ENCODE measurements at regions not wholly inside any gene's neighbourhood (a gene's known extent, or its start where the extent isn't known, plus 50 kb on each side); places are given as distances from the start of the nearest gene placed in this dataset.

GRCh38 chr1:219277304-219278105 is 103.8 kb downstream of the LYPLAL1 start:
- no peak overlapping the region for H3K56ac ChIP-seq (replicated peaks; ENCODE audit: insufficient read length, low read depth, low read length)
- H2BK120ac ChIP-seq (replicated peaks; ENCODE audit: low read depth, low read length) = no peak overlapping the region
- ChIA-PET CTCF (ENCODE audit: partially characterized antibody) (interaction anchor here (0.6 to 1.3 kb wide), 3 partner anchors 38 to 286 kb away, joined by 3 read pairs; no protein-coding TSS in a partner anchor), POLR2A (ENCODE audit: partially characterized antibody) (interaction anchor here (0.7 kb wide), 1 partner anchor 9 kb away, joined by 3 read pairs; no protein-coding TSS in a partner anchor)
- no peak overlapping the region for H3K18ac ChIP-seq (ENCODE audit: extremely low read depth, low read length)
- no peak overlapping the region for H2AFZ ChIP-seq (ENCODE audit: low read length)
- H3K4me1 ChIP-seq (replicated peaks in 1 of 4; ENCODE audit: control insufficient read depth in 3 of 4, insufficient read depth in 4 of 4, low read length in 3 of 4) = no peaks in the 10 kb centered on the region
- DNase-seq (ENCODE audit: low read depth in 1 of 2, low spot score in 2 of 2) (no peak), FAIRE-seq (no peak)
- no peak overlapping the region for H3K9ac ChIP-seq (replicated peaks in 1 of 4; ENCODE audit: extremely low read depth in 1 of 4, low read depth in 3 of 4, low read length in 3 of 4)
- no peak overlapping the region for H3K4me2 ChIP-seq (ENCODE audit: insufficient read depth in 1 of 2, low read depth in 2 of 2, low read length in 2 of 2)
- no peak overlapping the region for H2BK20ac ChIP-seq (ENCODE audit: low read length)
- no peaks in the 10 kb centered on the region for H3K27me3 ChIP-seq (replicated peaks in 1 of 4; ENCODE audit: control insufficient read depth in 3 of 4, extremely low read depth in 1 of 4, insufficient read depth in 3 of 4, low read length in 3 of 4)
- no peaks in the 10 kb centered on the region for H3K79me2 ChIP-seq (ENCODE audit: control insufficient read depth in 1 of 2, insufficient read depth in 2 of 2, low read length in 2 of 2)
- H3K4me3 ChIP-seq (ENCODE audit: extremely low read depth in 1 of 4, insufficient read depth in 2 of 4, low read depth in 3 of 4, low read length in 4 of 4) = no peak overlapping the region
- no peaks in the 10 kb centered on the region for H3K79me1 ChIP-seq (ENCODE audit: low read depth, low read length)
- no peak overlapping the region for H4K91ac ChIP-seq (replicated peaks; ENCODE audit: insufficient read length, low read length)
- no peak overlapping the region for H2AK5ac ChIP-seq (ENCODE audit: low read depth, low read length)
- no peak overlapping the region for H4K8ac ChIP-seq (ENCODE audit: extremely low read depth, insufficient read depth, low read length)
- H3K36me3 ChIP-seq (ENCODE audit: control insufficient read depth in 2 of 4, insufficient read depth in 4 of 4, low read length in 3 of 4) = no peaks in the 10 kb centered on the region
- H3K27ac ChIP-seq (ENCODE audit: low read depth, low read length) = no peak overlapping the region
- no peaks in the 10 kb centered on the region for H3K9me3 ChIP-seq (ENCODE audit: insufficient read depth in 2 of 2, low read depth in 1 of 2, low read length in 1 of 2)
- H3K4ac ChIP-seq (replicated peaks; ENCODE audit: insufficient read length, low read depth, low read length) = no peak overlapping the region
- no peaks in the 10 kb centered on the region for H3K23me2 ChIP-seq (ENCODE audit: low read depth, low read length)
- no peak overlapping the region for H4K5ac ChIP-seq (ENCODE audit: insufficient read length, low read depth, low read length)
- H2BK15ac ChIP-seq (ENCODE audit: low read length) = no peak overlapping the region
- no peak overlapping the region for H3K23ac ChIP-seq (ENCODE audit: insufficient read length)
- H2BK5ac ChIP-seq (ENCODE audit: low read depth, low read length) = no peak overlapping the region
- WGBS, 2 experiments (ENCODE audit: extremely low coverage in 1 of 2, insufficient coverage in 1 of 2, insufficient read length in 1 of 2, insufficient replicate concordance in 2 of 2, low coverage in 1 of 2, low lambda C conversion rate in 2 of 2, missing lambda C conversion rate in 1 of 2) = 94 to 100% methylated on average over 1 to 2 of the region's 2 CpGs
- H4K20me1 ChIP-seq (replicated peaks in 1 of 2; ENCODE audit: control insufficient read depth in 1 of 2, insufficient read depth in 2 of 2, low read length in 2 of 2) = no peaks in the 10 kb centered on the region
- no peak overlapping the region for H2BK12ac ChIP-seq (ENCODE audit: low read depth, low read length)
- no peak overlapping the region for H3K14ac ChIP-seq (ENCODE audit: insufficient read length)
- TF ChIP-seq CTCF (IDR thresholded peaks at IDR 0.05; ENCODE audit: control extremely low read depth in 1 of 3, insufficient read depth in 1 of 3, low read depth in 1 of 3, low read length in 3 of 3) = no peak
- no peak for TF ChIP-seq JUND (IDR thresholded peaks at IDR 0.05; ENCODE audit: low read length)
- no peak for TF ChIP-seq BRCA1 (IDR thresholded peaks at IDR 0.05; ENCODE audit: low read depth, low read length)
- TF ChIP-seq JUN (IDR thresholded peaks at IDR 0.05; ENCODE audit: low read depth, low read length) = no peak
- TF ChIP-seq ZNF274 (IDR thresholded peaks at IDR 0.05; ENCODE audit: borderline replicate concordance, extremely low read depth, low read length) = no peak
- no peak for TF ChIP-seq USF2 (IDR thresholded peaks at IDR 0.05; ENCODE audit: low read length)
- TF ChIP-seq SP1 (IDR thresholded peaks at IDR 0.05; ENCODE audit: low read depth, low read length) = no peak
- no peak for TF ChIP-seq SIX5 (IDR thresholded peaks at IDR 0.05; ENCODE audit: low read depth, low read length)
- no peak for TF ChIP-seq BCL11A (IDR thresholded peaks at IDR 0.05; ENCODE audit: low read depth in 2 of 2, low read length in 2 of 2)
- TF ChIP-seq ASH2L (IDR thresholded peaks at IDR 0.05; ENCODE audit: low read length) = no peak
